GM21367 (cell line): ENCODE measurements at regions not wholly inside any gene's neighbourhood (a gene's known extent, or its start where the extent isn't known, plus 50 kb on each side); places are given as distances from the start of the nearest gene placed in this dataset.
"Not testable (repeated sequence)": the region's sequence is repeated elsewhere in the genome, so short reads cannot be mapped to it uniquely, and the experiment has no call there.

Experiments
- ATAC-seq: cut with Tn5 transposase; IDR thresholded peaks from one replicate; pipeline ENCODE4 v1.9.1; 2021; ENCODE audit not compliant: unreplicated experiment

- no peak for ATAC-seq
Measured at GRCh38 chr5:174612686-174613085, 111.7 kb upstream of the MSX2 start.

GRCh38 chr5:174614500-174615135, 109.8 kb upstream of the MSX2 start:
- no peak for ATAC-seq

- no peak for ATAC-seq
Measured at GRCh38 chr5:174616036-174616435, 108.3 kb upstream of the MSX2 start.

GRCh38 chr5:174617285-174617684, 107.1 kb upstream of the MSX2 start:
- ATAC-seq: no peak

- ATAC-seq: no peak
Measured at GRCh38 chr5:174617910-174618309, 106.5 kb upstream of the MSX2 start.

- ATAC-seq: no peak
Measured at GRCh38 chr5:174618589-174618988, 105.8 kb upstream of the MSX2 start.

- no peak for ATAC-seq
Measured at GRCh38 chr5:174622067-174622466, 102.3 kb upstream of the MSX2 start.

GRCh38 chr5:174623018-174623417, 101.4 kb upstream of the MSX2 start:
- no peak for ATAC-seq

GRCh38 chr5:174623433-174624019, 100.9 kb upstream of the MSX2 start:
- ATAC-seq: no peak

- no peak for ATAC-seq
Measured at GRCh38 chr5:174624733-174625522, 99.5 kb upstream of the MSX2 start.

GRCh38 chr5:174625591-174626350, 98.6 kb upstream of the MSX2 start:
- no peak for ATAC-seq

GRCh38 chr5:174626369-174626920, 97.9 kb upstream of the MSX2 start:
- no peak for ATAC-seq

- ATAC-seq: no peak
Measured at GRCh38 chr5:174636094-174636493, 88.3 kb upstream of the MSX2 start.

- no peak for ATAC-seq
Measured at GRCh38 chr5:174642816-174643405, 81.5 kb upstream of the MSX2 start.

GRCh38 chr5:174644436-174644835, 79.9 kb upstream of the MSX2 start:
- no peak for ATAC-seq

GRCh38 chr5:174644923-174645322, 79.5 kb upstream of the MSX2 start:
- no peak for ATAC-seq

GRCh38 chr5:174645677-174646076, 78.7 kb upstream of the MSX2 start:
- no peak for ATAC-seq

GRCh38 chr5:174648618-174649017, 75.8 kb upstream of the MSX2 start:
- ATAC-seq: not testable (repeated sequence)

GRCh38 chr5:174649391-174649790, 75.0 kb upstream of the MSX2 start:
- ATAC-seq: no peak

- no peak for ATAC-seq
Measured at GRCh38 chr5:174654442-174654841, 69.9 kb upstream of the MSX2 start.

- no peak for ATAC-seq
Measured at GRCh38 chr5:174655351-174655750, 69.0 kb upstream of the MSX2 start.
